HepG2 (cell line): ENCODE measurements at regions not wholly inside any gene's neighbourhood (a gene's known extent, or its start where the extent isn't known, plus 50 kb on each side); places are given as distances from the start of the nearest gene placed in this dataset.

Experiments
- ATAC-seq: fragments of 200-7000 bp; cut with Tn5 transposase; 3 replicates; pipeline ENCODE4 v1.9.1; 2020; ENCODE audit warnings: mild to moderate bottlenecking, moderate library complexity
- BruUV-seq: library from RNA; stranded (reverse); fragments of 400-500 nt; replicated peaks from 2 replicates; lab custom pipeline; 2021; lab: Mats Ljungman, UMichigan
- CTCF ChIA-PET: fragments of 300-600 bp; formaldehyde crosslinking; extraction: SDS; loops from one replicate; lab custom pipeline; 2021; ENCODE audit warnings: low total read pairs, inconsistent platforms, low intra/inter-chr PET ratio; lab: Yijun Ruan, JAX
- POLR2A ChIA-PET: fragments of 350-600 bp; sonication (Branson Sonifier 250); formaldehyde crosslinking; loops from one replicate; lab custom pipeline; 2020; ENCODE audit warnings: antibody characterized with exemption, inconsistent platforms; lab: Yijun Ruan, JAX
- DNase-seq: peaks from one replicate; pipeline ENCODE4 v3.0.0-alpha.2; 2015; ENCODE audit warnings: low spot score
- FAIRE-seq: peaks from 3 replicates; lab custom pipeline; 2011; peaks lifted over from hg19 to GRCh38; lab: Jason Lieb, UNC
- H2AFZ ChIP-seq: one replicate; pipeline ENCODE4 v1.6.1; 2011; ENCODE audit warnings: low read length, inconsistent platforms
- H3K27ac ChIP-seq: fragments of 300-600 bp; 3 replicates; pipeline ENCODE4 v1.8.0; 2011; ENCODE audit warnings: mixed run types, mild to moderate bottlenecking, mixed read lengths, low read length, inconsistent platforms; ENCODE audit not compliant: insufficient read depth; ENCODE audit errors: extremely low read length
- H3K27me3 ChIP-seq, 2 experiments: fragments of 200-600 bp in 1 of 2; 2 replicates in 1 of 2; 3 replicates in 1 of 2; pipeline versions ENCODE4 v1.6.0 to v1.8.0; 2011; ENCODE audit warnings: low read length in 2 of 2, mild to moderate bottlenecking in 2 of 2, moderate library complexity in 2 of 2, inconsistent platforms in 1 of 2; ENCODE audit not compliant: insufficient read depth in 2 of 2, control insufficient read depth in 1 of 2
- H3K36me3 ChIP-seq, 2 experiments: fragments of 200-600 bp in 1 of 2; replicated peaks in 1 of 2; 2 replicates in 1 of 2; 3 replicates in 1 of 2; pipeline versions ENCODE4 v1.5.1 to v1.8.0; 2011; ENCODE audit warnings: low read length in 2 of 2, inconsistent platforms in 1 of 2; ENCODE audit not compliant: insufficient read depth in 2 of 2, control insufficient read depth in 1 of 2
- H3K4me1 ChIP-seq: 2 replicates; pipeline ENCODE4 v1.5.1; 2012; ENCODE audit warnings: low read length, inconsistent platforms; ENCODE audit not compliant: insufficient read depth
- H3K4me2 ChIP-seq: 2 replicates; pipeline ENCODE4 v1.6.0; 2011; ENCODE audit warnings: low read depth, low read length, inconsistent platforms
- H3K4me3 ChIP-seq, 3 experiments: fragments of 200-600 bp in 1 of 3; sonication (generic), shearing (Covaris generic) in 1 of 3; replicated peaks in 1 of 3; 2 replicates each; pipeline ENCODE4 v1.5.1; 2011 to 2016; ENCODE audit warnings: low read length in 3 of 3, inconsistent platforms in 2 of 3, low read depth in 2 of 3, mild to moderate bottlenecking in 2 of 3, control low read depth in 1 of 3, mixed read lengths in 1 of 3; ENCODE audit not compliant: insufficient read depth in 1 of 3
- H3K79me2 ChIP-seq: one replicate; pipeline ENCODE4 v1.6.1; 2011; ENCODE audit warnings: low read length, inconsistent platforms; ENCODE audit not compliant: insufficient read depth
- H3K9ac ChIP-seq: 2 replicates; pipeline ENCODE4 v1.6.0; 2011; ENCODE audit warnings: mild to moderate bottlenecking, low read depth, low read length, inconsistent platforms; ENCODE audit not compliant: insufficient read depth
- H3K9me3 ChIP-seq: 2 replicates; pipeline ENCODE4 v1.5.1; 2012; ENCODE audit warnings: mild to moderate bottlenecking, low read length
- H4K20me1 ChIP-seq: 2 replicates; pipeline ENCODE4 v1.6.0; 2011; ENCODE audit warnings: inconsistent platforms, mild to moderate bottlenecking, low read length, moderate library complexity; ENCODE audit not compliant: insufficient read depth
- AGO2 ChIP-seq: fragments of 200-400 bp; formaldehyde crosslinking; optimal IDR thresholded peaks from 2 replicates; pipeline ENCODE3; 2017; ENCODE audit warnings: mild to moderate bottlenecking, low read depth, low read length, moderate library complexity
- CREBL2 ChIP-seq: sonication (generic); formaldehyde crosslinking; IDR thresholded peaks from 2 replicates; pipeline ENCODE4 v1.8.1; 2023; ENCODE audit warnings: missing genetic modification reagents, mild to moderate bottlenecking, borderline replicate concordance
- EZH2 ChIP-seq: conservative IDR thresholded peaks from 2 replicates; pipeline ENCODE4 v1.6.1; 2012; ENCODE audit warnings: mild to moderate bottlenecking, low read depth, low read length, moderate library complexity
- FOXO4 ChIP-seq: sonication (generic); formaldehyde crosslinking; conservative IDR thresholded peaks from 2 replicates; pipeline ENCODE4 v1.8.1; 2023; ENCODE audit warnings: missing genetic modification reagents
- KAT2B ChIP-seq: fragments of 150-350 bp; IDR thresholded peaks from 2 replicates; pipeline ENCODE4 v1.6.1; 2014; ENCODE audit warnings: low read depth, low read length, borderline replicate concordance
- NAIF1 ChIP-seq: sonication (generic); formaldehyde crosslinking; IDR thresholded peaks from 2 replicates; pipeline ENCODE4 v1.5.0; 2020; ENCODE audit warnings: mild to moderate bottlenecking, missing genetic modification reagents, borderline replicate concordance
- NFYB ChIP-seq: sonication (generic); formaldehyde crosslinking; IDR thresholded peaks from 2 replicates; pipeline ENCODE4 v1.4.0; 2020; ENCODE audit warnings: missing genetic modification reagents
- RFXAP ChIP-seq: sonication (generic); formaldehyde crosslinking; IDR thresholded peaks from 2 replicates; pipeline ENCODE4 v1.4.0; 2020; ENCODE audit warnings: missing genetic modification reagents, borderline replicate concordance
- ZNF367 ChIP-seq: sonication (generic); formaldehyde crosslinking; IDR thresholded peaks from 2 replicates; pipeline ENCODE4 v1.4.0; 2020; ENCODE audit warnings: missing genetic modification reagents, borderline replicate concordance
- ZNF674 ChIP-seq: sonication (generic); formaldehyde crosslinking; IDR thresholded peaks from 2 replicates; pipeline ENCODE4 v1.5.0; 2020; ENCODE audit warnings: low read depth, mild to moderate bottlenecking, missing genetic modification reagents
- ZNF816 ChIP-seq: sonication (generic); formaldehyde crosslinking; IDR thresholded peaks from 2 replicates; pipeline ENCODE4 v1.8.0; 2022; ENCODE audit warnings: missing genetic modification reagents, mild to moderate bottlenecking, borderline replicate concordance
- WGBS: methylation state at CpG from one replicate; pipeline ENCODE4 v1.1.6; 2017; ENCODE audit warnings: low lambda C conversion rate; 5-methylcytosine and 5-hydroxymethylcytosine counted together
- in situ Hi-C: cut with HindIII; loops from 2 replicates; pipeline ENCODE4 v1.10.0; 2017; ENCODE audit warnings: low pct_unique_long_range_greater_than_20kb; ENCODE audit not compliant: extremely low pct_ligation_motif_present
- intact Hi-C: fragments of 100-400 bp; cut with micrococcal nuclease; formaldehyde crosslinking; loops from one replicate; pipeline ENCODE4 v1.10.0; 2022; ENCODE audit not compliant: unreplicated experiment

- no peaks in the 10 kb centered on the region for H3K27me3 ChIP-seq
- POLR2A ChIA-PET: no interaction called here
- no peaks in the 10 kb centered on the region for H3K9me3 ChIP-seq
- H4K20me1 ChIP-seq: no peaks in the 10 kb centered on the region
- in situ Hi-C loops: no loop called here
- H3K4me3 ChIP-seq: no peak overlapping the region
- H3K4me1 ChIP-seq: no peaks in the 10 kb centered on the region
- no peaks in the 10 kb centered on the region for H3K79me2 ChIP-seq
- CTCF ChIA-PET: no interaction called here
- no peak overlapping the region for H2AFZ ChIP-seq
- ATAC-seq (no peak), FAIRE-seq (no peak), DNase-seq (no peak)
- H3K4me2 ChIP-seq: no peak overlapping the region
- intact Hi-C loops: no loop called here
- 16% methylated on average over 4 of the region's 4 CpGs for WGBS
- no TSS peak for BruUV-seq
- H3K36me3 ChIP-seq: no peaks in the 10 kb centered on the region
- H3K9ac ChIP-seq: no peak overlapping the region
- H3K27ac ChIP-seq: no peak overlapping the region
- TF ChIP-seq FOXO4 (CRISPR knock-in tag): no peak
- TF ChIP-seq AGO2: no peak
- no peak for TF ChIP-seq ZNF674 (CRISPR knock-in tag)
- no peak for TF ChIP-seq ZNF367 (CRISPR knock-in tag)
These were observed 131.6 kb downstream of the CAND1 start for GRCh38 chr12:67400742-67401141.

- no peak for TF ChIP-seq KAT2B
- TF ChIP-seq ZNF816 (CRISPR knock-in tag): no peak
- TF ChIP-seq CREBL2 (CRISPR knock-in tag): no peak
- TF ChIP-seq NAIF1: no peak
- no peak for TF ChIP-seq RFXAP
- no peak for TF ChIP-seq EZH2
- TF ChIP-seq NFYB (CRISPR knock-in tag): no peak
- Histone ChIP-seq H3K27ac (no peak overlapping the region), H3K9me3 (no peaks in the 10 kb centered on the region), H3K4me2 (no peak overlapping the region), H3K27me3 (no peaks in the 10 kb centered on the region; a peak in 1 of 5 replicates), H3K4me1 (no peaks in the 10 kb centered on the region), H3K79me2 (no peaks in the 10 kb centered on the region), H3K9ac (no peak overlapping the region), H2AFZ (no peak overlapping the region), H4K20me1 (no peaks in the 10 kb centered on the region), H3K36me3 (no peaks in the 10 kb centered on the region), H3K4me3 (no peak overlapping the region)
- no peak for ATAC-seq
- FAIRE-seq: no peak
- BruUV-seq: no TSS peak
- in situ Hi-C loops (no loop called here), intact Hi-C loops (no loop called here)
- CTCF ChIA-PET: no interaction called here
- DNase-seq: no peak
- WGBS: 28% methylated on average over 2 of the region's 2 CpGs
- POLR2A ChIA-PET: no interaction called here
These were observed 141.1 kb downstream of the CAND1 start for GRCh38 chr12:67410246-67410645.
